ENCODE measurements at regions not wholly inside any gene's neighbourhood (a gene's known extent, or its start where the extent isn't known, plus 50 kb on each side); places are given as distances from the start of the nearest gene placed in this dataset.

DNA sequence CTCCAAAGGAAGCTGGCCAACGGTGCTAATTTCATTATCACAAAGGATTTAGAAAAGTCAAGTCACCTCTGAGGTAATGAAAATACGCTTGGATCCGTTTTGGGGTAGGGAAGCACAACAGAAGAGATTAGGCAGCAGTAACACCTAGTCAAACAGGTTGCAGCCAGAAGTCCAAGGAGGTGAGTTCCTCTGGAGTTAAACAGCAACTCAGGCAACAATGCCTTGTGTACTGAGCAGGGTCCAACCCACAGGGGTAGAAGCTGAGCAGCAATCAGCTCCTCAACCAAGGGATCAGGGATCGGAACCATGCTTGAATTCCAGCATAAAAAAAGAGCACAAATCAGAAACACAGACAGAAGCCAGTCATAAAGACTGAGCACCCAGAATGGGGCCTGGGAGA lies 88.1 kb upstream of the SPRED1 start:
- Histone ChIP-seq H3K36me3 (no peaks in the 10 kb centered on the region), H3K27me3 (replicated peaks; ENCODE audit: insufficient read depth) (no peaks in the 10 kb centered on the region), H3K27ac (no peak overlapping the region), H3K4me1 (replicated peaks) (no peaks in the 10 kb centered on the region), H3K4me3 (no peak overlapping the region), H3K9me3 (no peaks in the 10 kb centered on the region)
- 69% methylated on average over 4 of the region's 4 CpGs for WGBS
- intact Hi-C loops (cut with DNase I): no loop called here
- no peak for TF ChIP-seq POLR2AphosphoS5 (IDR thresholded peaks at IDR 0.05)
- TF ChIP-seq, protein P1, sequence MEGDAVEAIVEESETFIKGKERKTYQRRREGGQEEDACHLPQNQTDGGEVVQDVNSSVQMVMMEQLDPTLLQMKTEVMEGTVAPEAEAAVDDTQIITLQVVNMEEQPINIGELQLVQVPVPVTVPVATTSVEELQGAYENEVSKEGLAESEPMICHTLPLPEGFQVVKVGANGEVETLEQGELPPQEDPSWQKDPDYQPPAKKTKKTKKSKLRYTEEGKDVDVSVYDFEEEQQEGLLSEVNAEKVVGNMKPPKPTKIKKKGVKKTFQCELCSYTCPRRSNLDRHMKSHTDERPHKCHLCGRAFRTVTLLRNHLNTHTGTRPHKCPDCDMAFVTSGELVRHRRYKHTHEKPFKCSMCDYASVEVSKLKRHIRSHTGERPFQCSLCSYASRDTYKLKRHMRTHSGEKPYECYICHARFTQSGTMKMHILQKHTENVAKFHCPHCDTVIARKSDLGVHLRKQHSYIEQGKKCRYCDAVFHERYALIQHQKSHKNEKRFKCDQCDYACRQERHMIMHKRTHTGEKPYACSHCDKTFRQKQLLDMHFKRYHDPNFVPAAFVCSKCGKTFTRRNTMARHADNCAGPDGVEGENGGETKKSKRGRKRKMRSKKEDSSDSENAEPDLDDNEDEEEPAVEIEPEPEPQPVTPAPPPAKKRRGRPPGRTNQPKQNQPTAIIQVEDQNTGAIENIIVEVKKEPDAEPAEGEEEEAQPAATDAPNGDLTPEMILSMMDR (IDR thresholded peaks at IDR 0.05): no peak
- TF ChIP-seq POLR2A (IDR thresholded peaks at IDR 0.05): no peak
- no peak for DNase-seq (ENCODE audit: low spot score)

DNA sequence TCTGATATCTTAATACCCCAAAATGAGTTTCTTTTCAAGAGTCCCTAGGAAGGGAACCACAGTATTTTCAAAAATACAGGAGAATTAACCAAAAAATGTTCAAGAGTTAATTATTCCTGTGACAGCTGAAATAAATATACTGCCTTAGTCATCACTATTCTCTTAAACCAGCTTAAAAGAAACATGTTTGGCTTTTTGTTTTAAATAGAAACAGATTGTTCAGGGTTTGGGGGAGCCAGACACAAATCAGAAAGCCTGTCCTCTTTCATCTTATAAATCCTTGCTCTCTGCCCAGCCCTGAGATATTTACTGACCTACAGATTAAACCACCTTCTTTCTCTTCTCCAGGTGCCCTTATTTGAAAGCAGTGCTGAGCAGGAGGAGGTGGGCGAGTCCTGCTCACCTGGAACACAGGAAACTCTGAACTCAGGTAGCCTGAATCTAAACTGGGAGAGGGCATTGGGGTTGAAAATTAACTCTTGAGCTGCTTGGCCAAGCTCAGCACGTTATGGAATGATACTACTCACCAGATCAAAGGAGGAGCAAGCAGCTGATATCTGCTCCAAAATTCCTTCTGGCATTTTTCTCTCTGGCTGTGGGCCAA lies 84.1 kb upstream of the SPRED1 start:
- TF ChIP-seq, protein P1 (IDR thresholded peaks at IDR 0.05): no peak
- TF ChIP-seq POLR2AphosphoS5 (IDR thresholded peaks at IDR 0.05) (no peak), POLR2A (IDR thresholded peaks at IDR 0.05) (no peak)
- Histone ChIP-seq H3K4me3 (no peak overlapping the region), H3K36me3 (no peaks in the 10 kb centered on the region), H3K4me1 (replicated peaks) (no peaks in the 10 kb centered on the region), H3K27me3 (replicated peaks; ENCODE audit: insufficient read depth) (no peaks in the 10 kb centered on the region), H3K9me3 (no peaks in the 10 kb centered on the region), H3K27ac (no peak overlapping the region)
- intact Hi-C loops (cut with DNase I): no loop called here
- DNase-seq (ENCODE audit: low spot score): no peak
- WGBS: 29% methylated on average over 2 of the region's 2 CpGs

DNA sequence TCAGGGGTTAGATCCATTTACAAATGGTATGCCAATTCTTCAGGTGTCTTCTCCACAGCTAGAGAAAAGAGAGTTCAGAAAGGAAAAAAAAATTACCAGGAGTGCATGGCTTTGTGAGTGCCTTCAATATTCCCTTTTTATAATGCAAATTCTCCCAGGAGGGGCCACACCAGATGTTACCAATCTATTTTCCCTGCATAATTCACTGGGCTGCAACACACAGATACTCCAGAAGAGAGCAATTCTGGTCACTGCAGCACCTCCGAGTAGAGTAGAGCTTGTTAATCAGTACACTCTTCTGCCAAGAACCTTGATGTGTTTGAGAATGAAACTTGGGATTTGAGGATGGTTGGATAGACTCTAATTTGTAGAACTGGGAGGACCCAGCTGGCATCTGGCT lies 80.7 kb upstream of the SPRED1 start:
- Histone ChIP-seq H3K36me3 (no peaks in the 10 kb centered on the region), H3K4me3 (no peak overlapping the region), H3K9me3 (no peaks in the 10 kb centered on the region), H3K4me1 (replicated peaks) (no peaks in the 10 kb centered on the region), H3K27me3 (replicated peaks; ENCODE audit: insufficient read depth) (no peaks in the 10 kb centered on the region), H3K27ac (no peak overlapping the region)
- TF ChIP-seq, protein P1 (IDR thresholded peaks at IDR 0.05): no peak
- no peak for TF ChIP-seq POLR2A (IDR thresholded peaks at IDR 0.05)
- no peak for TF ChIP-seq POLR2AphosphoS5 (IDR thresholded peaks at IDR 0.05)
- no peak for DNase-seq (ENCODE audit: low spot score)
- 62% methylated on average over 1 of the region's 1 CpG for whole genome bisulfite sequencing
- intact Hi-C loops (cut with DNase I): no loop called here

DNA sequence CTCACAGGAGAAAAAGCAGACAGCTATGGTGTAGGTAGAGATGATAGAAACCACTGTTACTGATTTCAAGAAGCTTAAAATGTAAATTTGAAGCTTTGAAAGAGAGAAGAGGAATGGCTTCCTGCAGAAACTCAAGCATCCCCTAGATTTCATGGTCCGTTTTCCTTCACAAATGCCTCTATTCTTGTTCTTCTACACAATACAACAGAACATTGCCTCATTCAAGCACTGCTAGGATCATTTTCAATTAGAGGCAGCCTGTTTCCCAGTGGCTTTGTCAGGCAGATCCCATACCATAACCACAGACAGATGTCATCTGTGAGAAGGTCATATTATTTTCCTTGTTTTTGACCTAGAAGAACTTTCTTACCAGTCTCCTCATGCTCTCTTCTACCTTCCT lies 77.9 kb upstream of the SPRED1 start:
- no peaks in the 10 kb centered on the region for H3K36me3 ChIP-seq
- no peaks in the 10 kb centered on the region for H3K9me3 ChIP-seq
- 97% methylated on average over 1 of the region's 1 CpG for WGBS
- H3K27me3 ChIP-seq (replicated peaks; ENCODE audit: insufficient read depth): no peaks in the 10 kb centered on the region
- intact Hi-C loops (cut with DNase I): no loop called here
- H3K4me3 ChIP-seq: no peak overlapping the region
- TF ChIP-seq, protein P1 (IDR thresholded peaks at IDR 0.05): no peak
- TF ChIP-seq POLR2AphosphoS5 (IDR thresholded peaks at IDR 0.05) (no peak), POLR2A (IDR thresholded peaks at IDR 0.05) (no peak)
- H3K27ac ChIP-seq: no peak overlapping the region
- H3K4me1 ChIP-seq (replicated peaks): no peaks in the 10 kb centered on the region
- DNase-seq (ENCODE audit: low spot score): no peak

GRCh38 chr15:38176155-38176554 lies 76.5 kb upstream of the SPRED1 start:
- no peak for DNase-seq (ENCODE audit: low spot score)
- Histone ChIP-seq H3K4me1 (replicated peaks) (no peaks in the 10 kb centered on the region), H3K27ac (no peak overlapping the region), H3K4me3 (no peak overlapping the region), H3K9me3 (no peaks in the 10 kb centered on the region), H3K36me3 (no peaks in the 10 kb centered on the region), H3K27me3 (replicated peaks; ENCODE audit: insufficient read depth) (no peaks in the 10 kb centered on the region)
- WGBS: 96% methylated on average over 4 of the region's 4 CpGs
- intact Hi-C loops (cut with DNase I): no loop called here
- TF ChIP-seq, protein P1 (IDR thresholded peaks at IDR 0.05): no peak
- no peak for TF ChIP-seq POLR2AphosphoS5 (IDR thresholded peaks at IDR 0.05)
- TF ChIP-seq POLR2A (IDR thresholded peaks at IDR 0.05): no peak
